ENCODE measurements at regions not wholly inside any gene's neighbourhood (a gene's known extent, or its start where the extent isn't known, plus 50 kb on each side); places are given as distances from the start of the nearest gene placed in this dataset.

- DNase-seq: no peak
These were observed 51.8 kb upstream of the B3GALNT1 start for GRCh38 chr3:161156936-161157335.

- no peak for DNase-seq
These were observed 56.5 kb upstream of the B3GALNT1 start for GRCh38 chr3:161161603-161162002.

GRCh38 chr3:161163297-161163696 is 57.8 kb upstream of the NMD3 start:
- peak in 1 of 5 experiments; percentile 23 for DNase-seq

GRCh38 chr3:161166051-161166450 is 55.1 kb upstream of the NMD3 start:
- no peak for DNase-seq

- no peak for DNase-seq
These were observed 50.0 kb upstream of the NMD3 start for GRCh38 chr3:161171113-161171512.
